ENCODE measurements at regions not wholly inside any gene's neighbourhood (a gene's known extent, or its start where the extent isn't known, plus 50 kb on each side); places are given as distances from the start of the nearest gene placed in this dataset.

GRCh38 chr18:10290638-10291235 lies 163.7 kb upstream of the APCDD1 start:
- TF ChIP-seq CTCF (conservative IDR thresholded peaks at IDR 0.05; ENCODE audit: low read depth in 2 of 2) = no peak
- no peak for TF ChIP-seq STAT1 (IDR thresholded peaks at IDR 0.05; ENCODE audit: unreplicated experiment)
- TF ChIP-seq, protein P1, sequence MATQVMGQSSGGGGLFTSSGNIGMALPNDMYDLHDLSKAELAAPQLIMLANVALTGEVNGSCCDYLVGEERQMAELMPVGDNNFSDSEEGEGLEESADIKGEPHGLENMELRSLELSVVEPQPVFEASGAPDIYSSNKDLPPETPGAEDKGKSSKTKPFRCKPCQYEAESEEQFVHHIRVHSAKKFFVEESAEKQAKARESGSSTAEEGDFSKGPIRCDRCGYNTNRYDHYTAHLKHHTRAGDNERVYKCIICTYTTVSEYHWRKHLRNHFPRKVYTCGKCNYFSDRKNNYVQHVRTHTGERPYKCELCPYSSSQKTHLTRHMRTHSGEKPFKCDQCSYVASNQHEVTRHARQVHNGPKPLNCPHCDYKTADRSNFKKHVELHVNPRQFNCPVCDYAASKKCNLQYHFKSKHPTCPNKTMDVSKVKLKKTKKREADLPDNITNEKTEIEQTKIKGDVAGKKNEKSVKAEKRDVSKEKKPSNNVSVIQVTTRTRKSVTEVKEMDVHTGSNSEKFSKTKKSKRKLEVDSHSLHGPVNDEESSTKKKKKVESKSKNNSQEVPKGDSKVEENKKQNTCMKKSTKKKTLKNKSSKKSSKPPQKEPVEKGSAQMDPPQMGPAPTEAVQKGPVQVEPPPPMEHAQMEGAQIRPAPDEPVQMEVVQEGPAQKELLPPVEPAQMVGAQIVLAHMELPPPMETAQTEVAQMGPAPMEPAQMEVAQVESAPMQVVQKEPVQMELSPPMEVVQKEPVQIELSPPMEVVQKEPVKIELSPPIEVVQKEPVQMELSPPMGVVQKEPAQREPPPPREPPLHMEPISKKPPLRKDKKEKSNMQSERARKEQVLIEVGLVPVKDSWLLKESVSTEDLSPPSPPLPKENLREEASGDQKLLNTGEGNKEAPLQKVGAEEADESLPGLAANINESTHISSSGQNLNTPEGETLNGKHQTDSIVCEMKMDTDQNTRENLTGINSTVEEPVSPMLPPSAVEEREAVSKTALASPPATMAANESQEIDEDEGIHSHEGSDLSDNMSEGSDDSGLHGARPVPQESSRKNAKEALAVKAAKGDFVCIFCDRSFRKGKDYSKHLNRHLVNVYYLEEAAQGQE (IDR thresholded peaks at IDR 0.05; ENCODE audit: unreplicated experiment) = no peak
- no peak for TF ChIP-seq EZH2phosphoT487 (IDR thresholded peaks at IDR 0.05; ENCODE audit: unreplicated experiment)
- no peak for TF ChIP-seq EZH2 (IDR thresholded peaks at IDR 0.05; ENCODE audit: low read depth, unreplicated experiment)
- TF ChIP-seq POLR2AphosphoS5 (IDR thresholded peaks at IDR 0.05; ENCODE audit: low read depth) = no peak
